Umbilical cord (tissue), 1 donor: ENCODE measurements at regions not wholly inside any gene's neighbourhood (a gene's known extent, or its start where the extent isn't known, plus 50 kb on each side); places are given as distances from the start of the nearest gene placed in this dataset.

Experiments
- DNase-seq: peaks from one replicate; pipeline ENCODE4 v3.0.0-alpha.2; 2015; ENCODE audit warnings: low spot score

DNA sequence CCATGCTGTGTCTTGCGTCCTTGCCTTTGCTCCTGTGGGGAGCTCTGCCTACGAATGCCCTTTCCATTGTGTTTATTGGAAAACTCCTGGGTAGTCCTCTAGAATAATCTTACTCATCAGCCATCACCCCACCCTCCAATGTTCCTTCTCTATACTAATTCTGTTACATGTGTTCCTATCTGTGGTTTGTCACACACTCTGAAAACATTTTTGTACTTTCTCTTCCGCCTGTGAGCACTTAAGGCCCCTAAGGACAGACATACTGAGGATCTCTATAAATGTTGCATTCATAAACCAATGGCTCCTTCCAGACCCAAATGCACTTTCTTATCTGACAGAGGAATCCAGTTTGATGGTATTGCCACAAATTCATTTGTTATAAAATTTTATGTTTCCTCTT, 53.9 kb upstream of the MON1B start:
- no peak for DNase-seq
